Fibroblast of lung (primary cell): ENCODE measurements at regions not wholly inside any gene's neighbourhood (a gene's known extent, or its start where the extent isn't known, plus 50 kb on each side); places are given as distances from the start of the nearest gene placed in this dataset.

ENCODE experiments used
- DNase-seq, 2 donors: peaks; one replicate each; pipeline versions ENCODE4 v3.0.0 to v3.0.0-alpha.2; 2010; ENCODE audit warnings: low read depth in 2 of 2
- H2AFZ ChIP-seq: 2 replicates; pipeline ENCODE4 v1.5.1; 2012; ENCODE audit warnings: low read length, control low read depth, inconsistent platforms
- H3K27ac ChIP-seq: 2 replicates; pipeline ENCODE4 v1.5.1; 2011; ENCODE audit warnings: low read length, control low read depth; ENCODE audit not compliant: insufficient read depth
- H3K27me3 ChIP-seq: 2 replicates; pipeline ENCODE4 v1.5.1; 2011; ENCODE audit warnings: mild to moderate bottlenecking, low read length; ENCODE audit not compliant: control insufficient read depth, insufficient read depth
- H3K36me3 ChIP-seq: 2 replicates; pipeline ENCODE4 v1.5.1; 2011; ENCODE audit warnings: low read length; ENCODE audit not compliant: control insufficient read depth, insufficient read depth
- H3K4me1 ChIP-seq: 2 replicates; pipeline ENCODE4 v1.5.1; 2011; ENCODE audit warnings: low read length; ENCODE audit not compliant: control insufficient read depth, insufficient read depth; ENCODE audit errors: extremely low read depth
- H3K4me2 ChIP-seq: 2 replicates; pipeline ENCODE4 v1.5.1; 2011; ENCODE audit warnings: low read length, control low read depth; ENCODE audit not compliant: insufficient read depth; ENCODE audit errors: extremely low read depth
- H3K4me3 ChIP-seq, 4 experiments: fragments of 200-600 bp in 1 of 4; sonication (generic) in 1 of 4; replicated peaks in 1 of 4; 2 replicates each; pipeline ENCODE4 v1.5.1; 2011 to 2016; ENCODE audit warnings: low read length in 4 of 4, low read depth in 3 of 4, mild to moderate bottlenecking in 3 of 4, control low read depth in 2 of 4, inconsistent platforms in 1 of 4, mixed read lengths in 1 of 4; ENCODE audit not compliant: insufficient read depth in 1 of 4; ENCODE audit errors: control extremely low read depth in 1 of 4
- H3K79me2 ChIP-seq: 2 replicates; pipeline ENCODE4 v1.5.1; 2012; ENCODE audit warnings: mild to moderate bottlenecking, low read length, inconsistent platforms; ENCODE audit not compliant: control insufficient read depth, insufficient read depth
- H3K9ac ChIP-seq: 2 replicates; pipeline ENCODE4 v1.5.1; 2011; ENCODE audit warnings: mild to moderate bottlenecking, low read length, control low read depth; ENCODE audit not compliant: insufficient read depth
- H3K9me3 ChIP-seq: 2 replicates; pipeline ENCODE4 v1.5.1; 2012; ENCODE audit warnings: low read depth, low read length; ENCODE audit not compliant: control insufficient read depth, insufficient read depth
- H4K20me1 ChIP-seq: 2 replicates; pipeline ENCODE4 v1.5.1; 2011; ENCODE audit warnings: low read length; ENCODE audit not compliant: control insufficient read depth, insufficient read depth; ENCODE audit errors: extremely low read depth
- CTCF ChIP-seq, 2 donors: IDR thresholded peaks in 1 of 2; conservative IDR thresholded peaks in 1 of 2; 1 replicate in 1 of 2; 2 replicates in 1 of 2; pipeline ENCODE4 v1.5.1; 2011 to 2012; ENCODE audit warnings: low read length in 2 of 2, control low read depth in 1 of 2, inconsistent platforms in 1 of 2, low read depth in 1 of 2, mild to moderate bottlenecking in 1 of 2
- EZH2 ChIP-seq: IDR thresholded peaks from 2 replicates; pipeline ENCODE4 v1.5.1; 2012; ENCODE audit warnings: low read length, control low read depth, mild to moderate bottlenecking; ENCODE audit errors: missing control alignments

- no peak overlapping the region for H3K9ac ChIP-seq
- H3K4me1 ChIP-seq = no peaks in the 10 kb centered on the region
- H4K20me1 ChIP-seq = no peaks in the 10 kb centered on the region
- TF ChIP-seq CTCF (conservative IDR thresholded peaks at IDR 0.05 in 1 of 2, IDR thresholded peaks at IDR 0.05 in 1 of 2; ENCODE audit: low read depth in 1 of 2, low read length in 2 of 2) (no peak), EZH2 (no peak)
- H2AFZ ChIP-seq = no peak overlapping the region
- no peak overlapping the region for H3K4me2 ChIP-seq
- H3K9me3 ChIP-seq = no peaks in the 10 kb centered on the region
- H3K27me3 ChIP-seq = no peaks in the 10 kb centered on the region
- H3K4me3 ChIP-seq = no peak overlapping the region
- no peaks in the 10 kb centered on the region for H3K36me3 ChIP-seq
- no peak overlapping the region for H3K27ac ChIP-seq
- no peaks in the 10 kb centered on the region for H3K79me2 ChIP-seq
- DNase-seq = no peak
These were observed 66.9 kb upstream of the FCN1 start for GRCh38 chr9:134984372-134985265.

DNA sequence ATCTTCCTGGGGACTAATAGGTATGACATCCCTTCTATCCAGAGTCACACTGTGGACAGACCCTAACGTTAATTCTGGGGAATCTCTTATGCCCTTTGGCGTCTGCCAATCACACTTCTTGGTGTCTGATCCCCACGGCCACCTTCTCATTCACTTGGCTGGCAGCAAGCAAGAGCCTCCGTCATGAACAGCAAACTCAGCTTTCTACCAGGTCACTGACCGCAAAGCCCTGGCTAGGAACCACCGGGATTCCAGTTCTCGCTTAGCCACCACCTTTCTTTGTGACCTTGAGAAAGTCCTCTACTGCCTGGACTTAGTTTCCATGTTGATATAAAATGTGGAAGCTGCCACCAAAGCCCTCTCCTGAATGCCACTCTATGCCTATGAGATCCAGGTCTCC lies 67.7 kb upstream of the FCN1 start:
- Histone ChIP-seq H4K20me1 (no peaks in the 10 kb centered on the region), H3K79me2 (no peaks in the 10 kb centered on the region), H3K36me3 (no peaks in the 10 kb centered on the region), H3K4me1 (no peaks in the 10 kb centered on the region), H2AFZ (no peak overlapping the region), H3K9me3 (no peaks in the 10 kb centered on the region), H3K4me2 (no peak overlapping the region), H3K4me3 (no peak overlapping the region), H3K27me3 (no peaks in the 10 kb centered on the region), H3K27ac (no peak overlapping the region), H3K9ac (no peak overlapping the region)
- no peak for DNase-seq
- TF ChIP-seq CTCF (conservative IDR thresholded peaks at IDR 0.05 in 1 of 2, IDR thresholded peaks at IDR 0.05 in 1 of 2; ENCODE audit: low read depth in 1 of 2, low read length in 2 of 2) = no peak
- no peak for TF ChIP-seq EZH2

GRCh38 chr9:134986957-134987356 lies 69.2 kb upstream of the FCN1 start:
- no peaks in the 10 kb centered on the region for H3K4me1 ChIP-seq

More at GRCh38 chr9:134986957-134987356, 69.2 kb upstream of the FCN1 start:
- Histone ChIP-seq H3K27me3 (no peaks in the 10 kb centered on the region), H3K36me3 (no peaks in the 10 kb centered on the region), H3K4me2 (no peak overlapping the region), H3K4me3 (no peak overlapping the region), H3K79me2 (no peaks in the 10 kb centered on the region), H2AFZ (no peak overlapping the region), H3K27ac (no peak overlapping the region), H3K9ac (no peak overlapping the region), H4K20me1 (no peaks in the 10 kb centered on the region), H3K9me3 (no peaks in the 10 kb centered on the region)
- DNase-seq = no peak
- TF ChIP-seq EZH2 = no peak
- no peak for TF ChIP-seq CTCF (conservative IDR thresholded peaks at IDR 0.05 in 1 of 2, IDR thresholded peaks at IDR 0.05 in 1 of 2; ENCODE audit: low read depth in 1 of 2, low read length in 2 of 2)
